ENCODE measurements at regions not wholly inside any gene's neighbourhood (a gene's known extent, or its start where the extent isn't known, plus 50 kb on each side); places are given as distances from the start of the nearest gene placed in this dataset.
"Not testable (repeated sequence)": the region's sequence is repeated elsewhere in the genome, so short reads cannot be mapped to it uniquely, and the experiment has no call there.

- H3K9me3 ChIP-seq (ENCODE audit: control insufficient read depth, low read depth, low read length); H4K20me1 ChIP-seq (ENCODE audit: control insufficient read depth, insufficient read depth, insufficient read length); H3K27ac ChIP-seq (ENCODE audit: insufficient read length, low read depth, low read length); H2BK5ac ChIP-seq (ENCODE audit: insufficient read length, low read length); H3K18ac ChIP-seq (ENCODE audit: insufficient read length, low read depth, low read length); H3K23me2 ChIP-seq (ENCODE audit: insufficient read length, low read depth, low read length, poor library complexity, severe bottlenecking); H3K27me3 ChIP-seq (ENCODE audit: insufficient read depth, low read length); H3K4me2 ChIP-seq (ENCODE audit: insufficient read depth, insufficient read length, low read length); H3T11ph ChIP-seq (ENCODE audit: low read length); H3K36me3 Mint-ChIP-seq (ENCODE audit: insufficient read depth in 1 of 3, low read depth in 3 of 3); H3K4me1 ChIP-seq (ENCODE audit: insufficient read depth, low read length); DNase-seq; H4K8ac ChIP-seq (replicated peaks; ENCODE audit: insufficient read length, low read depth, low read length); H3K14ac ChIP-seq (ENCODE audit: insufficient read depth, low read length); H2AK5ac ChIP-seq (ENCODE audit: insufficient read length, low read length); H3K27me3 Mint-ChIP-seq (ENCODE audit: low read depth); H2BK15ac ChIP-seq (ENCODE audit: low read depth, low read length); H3K4me3 Mint-ChIP-seq; H2BK120ac ChIP-seq (ENCODE audit: low read depth, low read length, poor library complexity, severe bottlenecking); H3K4ac ChIP-seq (ENCODE audit: low read depth, low read length); H2AFZ ChIP-seq (ENCODE audit: low read length); H3K23ac ChIP-seq (ENCODE audit: insufficient read length, low read depth, low read length); H2BK20ac ChIP-seq (ENCODE audit: low read depth, low read length, poor library complexity, severe bottlenecking); H3K56ac ChIP-seq (ENCODE audit: insufficient read length, low read depth, low read length); H3K79me1 ChIP-seq (ENCODE audit: insufficient read depth, low read depth, low read length, poor library complexity, severe bottlenecking); H3K79me2 ChIP-seq (ENCODE audit: insufficient read depth, low read length); H3K27ac Mint-ChIP-seq; H3K9me3 Mint-ChIP-seq; H3K9ac ChIP-seq (ENCODE audit: extremely low read depth, insufficient read length, low read length); H4K91ac ChIP-seq (ENCODE audit: insufficient read length, low read depth, low read length); H4K5ac ChIP-seq (ENCODE audit: insufficient read length, low read depth, low read length); H2BK12ac ChIP-seq (ENCODE audit: insufficient read length, low read depth, low read length): not testable (repeated sequence)
- WGBS (ENCODE audit: extremely low coverage, insufficient read length, low lambda C conversion rate) = no CpG with 5 or more reads among the region's 14 CpGs
- peaks cover 8 to 12% of the 10 kb centered on the region in 2 experiments for H3K4me1 Mint-ChIP-seq
Measured at GRCh38 chr13:22959859-22960258, 220.9 kb upstream of the SGCG start.
